GM13976 (cell line): ENCODE measurements at regions not wholly inside any gene's neighbourhood (a gene's known extent, or its start where the extent isn't known, plus 50 kb on each side); places are given as distances from the start of the nearest gene placed in this dataset.
A peak's percentile ranks its signal among the peaks of the same experiment; 100 is the strongest.

Experiments
- DNase-seq: peaks from one replicate; pipeline ENCODE4 v3.0.0; 2012; ENCODE audit warnings: low spot score
- CTCF ChIP-seq: IDR thresholded peaks from 2 replicates; pipeline ENCODE4 v1.5.1; 2012; ENCODE audit warnings: borderline replicate concordance, mild to moderate bottlenecking; ENCODE audit not compliant: insufficient read depth; ENCODE audit errors: extremely low read depth, missing control alignments, control extremely low read depth
- in situ Hi-C: fragments of 300-500 bp; cut with MboI; formaldehyde crosslinking; loops from one replicate; pipeline ENCODE4 v1.12.0; 2022; ENCODE audit warnings: low sequenced_read_pairs, mixed read lengths, inconsistent platforms; ENCODE audit not compliant: unreplicated experiment

- TF ChIP-seq CTCF = no peak
- no peak for DNase-seq
- in situ Hi-C loops = no loop called here
These were observed 105.0 kb upstream of the KLF6 start for GRCh38 chr10:3889961-3890522.

- peak; percentile 53 for DNase-seq
- TF ChIP-seq CTCF = no peak
- in situ Hi-C loops = no loop called here
These were observed 103.0 kb upstream of the KLF6 start for GRCh38 chr10:3887885-3888476.

GRCh38 chr10:3887404-3887803 is 102.4 kb upstream of the KLF6 start:
- no peak for TF ChIP-seq CTCF
- DNase-seq = no peak
- in situ Hi-C loops = no loop called here

- in situ Hi-C loops = no loop called here
- DNase-seq = no peak
- TF ChIP-seq CTCF = no peak
These were observed 101.7 kb upstream of the KLF6 start for GRCh38 chr10:3886641-3887251.

- in situ Hi-C loops = no loop called here
- no peak for DNase-seq
- no peak for TF ChIP-seq CTCF
These were observed 101.2 kb upstream of the KLF6 start for GRCh38 chr10:3886191-3886590.

GRCh38 chr10:3882855-3883254 is 97.8 kb upstream of the KLF6 start:
- in situ Hi-C loops = no loop called here
- no peak for TF ChIP-seq CTCF
- no peak for DNase-seq
